Superior temporal gyrus (tissue), 1 donor: ENCODE measurements at regions not wholly inside any gene's neighbourhood (a gene's known extent, or its start where the extent isn't known, plus 50 kb on each side); places are given as distances from the start of the nearest gene placed in this dataset.
A peak's percentile ranks its signal among the peaks of the same experiment; 100 is the strongest.

ENCODE experiments used
- DNase-seq: peaks from one replicate; pipeline ENCODE4 v3.0.0-alpha.2; 2016; ENCODE audit errors: extremely low spot score

DNA sequence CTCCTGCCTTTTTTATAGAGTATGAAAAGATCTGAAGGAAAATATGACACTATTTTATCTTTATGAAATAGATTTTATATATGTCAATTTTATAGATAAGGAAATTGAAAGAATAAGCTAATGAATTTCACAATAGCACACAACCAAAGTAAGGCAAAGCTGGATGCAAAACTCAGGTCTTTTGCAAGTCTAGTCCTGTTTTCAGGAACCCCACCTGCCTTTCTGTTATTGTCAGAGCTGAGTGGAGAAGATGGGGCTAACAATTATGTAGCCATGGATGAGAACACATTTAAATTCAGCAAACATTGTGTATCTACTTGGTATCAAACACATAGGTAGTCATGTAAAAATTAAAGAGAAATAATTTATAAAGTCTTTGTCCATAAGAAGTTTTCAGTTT, 161.5 kb upstream of the ZEB2 start:
- no peak for DNase-seq

DNA sequence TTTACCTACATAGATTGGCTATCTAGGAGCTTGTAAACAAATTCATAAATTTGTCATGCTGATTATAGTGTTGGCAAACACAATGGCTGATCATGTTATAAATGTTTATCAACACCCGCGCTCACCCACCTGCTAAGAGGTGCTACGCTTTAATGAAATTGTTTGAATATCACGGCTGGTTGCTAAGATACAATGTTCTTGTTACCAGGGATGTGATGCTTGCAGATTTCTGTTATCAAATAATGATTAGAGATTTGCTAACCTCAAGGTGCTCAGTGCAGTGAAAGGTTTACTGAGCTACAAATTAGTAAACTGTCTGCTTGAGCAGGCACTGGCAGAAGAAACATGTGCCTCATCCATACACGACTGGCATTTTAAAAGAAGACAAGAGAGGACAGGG, 160.0 kb upstream of the ZEB2 start:
- no peak for DNase-seq

DNA sequence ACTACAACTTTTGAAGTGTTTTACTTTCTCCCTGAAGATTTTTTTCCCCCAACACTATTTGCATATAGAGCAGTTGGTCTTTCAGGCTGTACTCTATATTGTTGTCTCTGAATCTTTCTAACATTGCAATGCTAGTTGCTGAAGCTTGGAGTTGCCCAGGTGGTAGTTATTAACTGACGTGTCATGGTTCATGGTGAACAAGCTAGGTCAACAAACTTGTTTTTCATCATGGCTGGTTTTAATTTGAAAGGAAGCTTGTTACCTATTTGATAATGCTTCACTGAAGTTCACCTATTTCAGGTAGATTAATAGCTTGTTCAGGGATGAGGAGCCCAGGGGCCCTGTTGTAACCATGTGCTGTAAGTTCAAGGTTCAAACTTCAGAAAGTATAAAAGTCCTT, 158.8 kb upstream of the ZEB2 start:
- no peak for DNase-seq

DNA sequence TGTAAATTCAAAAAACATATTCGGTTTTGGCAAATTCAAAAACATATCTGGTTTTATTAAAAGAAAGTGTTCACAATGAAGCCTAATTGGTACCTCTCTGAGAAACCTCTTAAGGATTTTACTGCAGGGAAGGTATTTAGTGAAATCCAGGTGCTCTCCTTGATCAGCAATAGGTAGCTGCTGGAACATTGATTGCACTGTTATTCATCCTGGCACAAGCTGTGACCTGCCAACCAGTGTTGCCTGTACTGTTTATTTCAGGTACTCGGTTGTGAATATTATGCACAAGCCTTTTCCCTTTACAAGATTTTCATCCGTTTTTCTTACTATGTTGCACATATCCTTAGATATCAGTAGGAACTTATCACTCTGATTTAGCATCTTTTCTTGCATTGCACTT, 155.8 kb upstream of the ZEB2 start:
- no peak for DNase-seq

DNA sequence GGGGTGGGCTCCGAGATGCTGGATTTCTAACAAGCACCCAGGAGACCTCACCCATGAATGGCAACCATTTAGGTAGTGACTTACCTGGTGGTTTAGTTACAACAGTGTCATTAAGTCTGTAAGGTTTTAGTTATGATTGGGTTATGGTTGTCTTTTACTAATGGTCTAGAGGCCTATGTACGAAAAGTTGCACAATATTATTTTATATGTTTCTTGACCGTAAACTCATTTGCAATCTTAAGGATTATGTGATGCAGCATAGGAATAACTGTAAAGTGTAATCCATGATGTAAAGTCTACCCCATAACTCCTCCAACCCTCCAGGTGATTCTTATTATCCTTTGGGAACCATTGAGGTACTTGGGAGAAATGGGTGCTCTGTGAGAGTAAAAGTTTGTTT, 155.4 kb upstream of the ZEB2 start:
- no peak for DNase-seq

DNA sequence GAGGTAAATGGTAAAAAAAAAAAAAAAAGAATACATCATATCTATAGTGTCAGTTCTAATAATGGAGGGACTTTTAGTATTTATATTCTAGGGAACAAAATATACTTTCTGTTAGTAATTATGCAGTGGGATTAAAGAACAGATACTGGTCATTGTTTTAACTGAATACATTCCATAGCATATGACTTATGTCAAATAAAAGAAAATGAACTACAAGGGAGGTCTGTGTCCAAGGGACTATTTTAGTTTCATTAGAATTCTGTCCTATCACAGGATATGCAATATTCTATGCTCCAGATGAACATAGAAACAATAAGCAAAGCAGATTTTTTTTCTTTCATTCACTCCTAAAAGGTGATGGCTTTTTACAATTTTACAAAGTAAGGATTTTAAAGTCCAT, 154.2 kb upstream of the ZEB2 start:
- DNase-seq: no peak

DNA sequence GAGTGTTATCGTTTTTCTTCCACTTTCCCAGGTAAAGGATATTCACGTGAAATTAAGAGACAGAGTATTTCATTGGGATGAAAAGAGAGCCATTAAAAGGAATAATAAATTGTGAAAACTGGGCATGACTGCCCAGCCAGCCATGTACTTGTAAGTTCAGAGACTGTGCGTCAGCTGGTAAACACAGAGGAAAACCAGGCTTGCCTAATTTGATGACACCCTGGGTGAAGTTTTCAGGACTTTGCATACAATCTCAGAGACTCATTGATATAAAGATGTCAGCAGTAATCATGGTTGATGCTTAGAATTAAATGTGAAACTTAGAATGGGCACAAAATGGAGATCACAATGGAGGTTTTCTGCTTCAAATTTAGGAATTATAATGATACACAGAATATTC, 153.5 kb upstream of the ZEB2 start:
- no peak for DNase-seq

DNA sequence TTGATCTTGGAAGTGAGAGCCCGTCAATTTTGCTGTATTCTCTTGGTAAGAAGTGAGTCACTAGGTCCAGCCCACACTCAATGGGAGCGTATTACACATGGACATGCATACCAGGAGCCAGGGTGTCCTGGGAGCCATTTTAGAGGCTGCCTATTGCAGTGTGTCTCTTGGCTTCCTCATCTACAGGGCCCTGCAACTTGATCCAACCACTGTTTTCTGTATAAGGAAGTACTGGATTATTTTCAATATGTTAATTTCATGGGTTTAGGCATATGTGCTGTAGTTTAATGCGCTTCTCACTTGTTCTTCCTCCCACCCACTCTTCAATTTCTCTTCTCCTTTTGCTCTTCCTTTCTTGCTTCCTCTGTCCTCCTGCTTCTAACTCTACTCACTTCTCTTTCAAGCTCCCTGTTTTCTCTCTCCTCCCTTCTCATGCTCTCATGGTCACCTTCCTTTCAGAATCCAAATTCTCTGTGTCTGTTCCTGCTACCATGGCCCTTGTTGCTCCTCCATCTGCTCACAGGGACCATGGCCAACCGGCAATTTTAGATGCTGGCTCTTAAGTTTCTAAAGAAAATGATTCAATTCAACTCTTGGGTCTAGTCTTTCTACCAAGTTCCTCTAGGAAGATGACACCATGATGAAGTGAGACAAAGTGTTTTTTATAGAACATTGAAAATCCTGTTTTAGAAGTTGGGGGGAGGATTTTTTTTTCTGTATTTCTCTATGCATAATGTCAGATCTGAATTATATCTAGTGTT, 152.0 kb upstream of the ZEB2 start:
- peak; percentile 47 for DNase-seq

DNA sequence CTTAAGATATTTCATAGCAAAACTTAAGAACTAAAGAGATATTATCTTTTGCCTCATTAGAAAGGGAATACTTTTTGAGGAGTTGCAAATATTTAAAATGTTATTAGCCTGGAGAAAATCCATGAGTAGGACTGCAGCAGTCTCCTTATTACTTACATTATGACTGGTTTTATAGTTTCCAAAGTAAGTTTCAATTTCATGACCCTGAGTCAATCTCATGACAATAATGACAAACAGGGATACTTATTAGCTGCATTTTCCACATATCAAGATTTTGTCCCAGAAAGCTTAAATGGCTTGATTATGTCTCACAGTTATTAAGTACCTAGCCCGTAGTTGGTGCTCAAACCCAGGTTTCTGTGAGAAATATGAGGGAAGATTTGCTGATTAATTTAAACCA, 150.8 kb upstream of the ZEB2 start:
- DNase-seq: no peak

DNA sequence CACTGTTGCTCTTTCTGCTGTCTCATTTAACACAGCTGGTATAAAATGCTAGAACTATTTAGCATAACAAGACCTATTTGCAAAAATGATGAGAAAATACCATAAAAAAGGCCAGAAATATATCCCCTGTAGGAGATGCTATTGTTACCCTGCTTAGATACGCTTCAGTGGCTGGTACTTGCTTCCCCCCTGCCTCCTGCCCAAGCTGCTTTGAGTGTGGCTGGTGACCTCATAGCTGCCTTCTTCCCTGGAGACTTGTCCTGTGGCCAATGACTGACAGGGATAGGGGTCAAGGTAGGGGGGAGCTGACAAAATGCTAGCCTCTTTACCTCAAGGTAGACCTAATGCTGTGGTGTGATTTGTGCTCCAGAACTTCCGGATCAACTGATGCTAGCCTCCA, 150.2 kb upstream of the ZEB2 start:
- no peak for DNase-seq

DNA sequence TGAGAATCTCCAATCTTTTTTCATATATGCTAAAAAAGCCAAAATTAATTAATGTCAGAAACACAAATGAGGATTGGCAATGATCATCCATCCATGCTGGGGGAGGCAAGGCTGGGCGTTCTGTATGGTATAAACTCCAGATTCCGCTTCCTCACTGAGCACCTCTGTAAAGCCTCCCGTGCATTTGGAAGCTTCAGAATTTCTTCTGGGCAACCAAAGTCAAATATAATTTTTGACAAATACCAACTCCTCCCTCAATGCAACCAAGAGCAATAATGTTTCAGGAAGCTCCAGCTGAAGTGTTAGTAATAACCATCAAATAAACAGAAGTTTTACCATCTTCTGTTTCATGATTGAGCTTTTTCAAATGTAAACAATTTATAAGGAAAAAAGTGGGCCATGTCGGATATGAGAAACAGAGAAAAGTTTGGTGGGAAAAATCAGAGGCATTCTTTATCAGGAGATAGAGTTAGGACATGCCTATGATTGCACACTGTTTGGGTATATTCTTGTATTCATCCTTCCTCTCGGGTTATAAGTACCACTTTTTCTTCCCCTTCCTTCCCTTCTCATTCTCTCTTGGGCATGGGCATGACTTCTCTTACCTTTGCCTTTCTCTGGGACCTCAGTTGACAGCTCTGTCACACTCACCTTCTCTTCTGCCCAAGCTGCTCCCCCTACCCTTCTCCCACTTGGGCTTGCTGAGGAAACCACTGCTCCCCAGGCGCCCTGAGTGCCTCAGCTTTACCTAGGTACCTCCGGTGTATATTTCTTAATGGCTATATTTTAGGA, 149.5 kb upstream of the ZEB2 start:
- no peak for DNase-seq

DNA sequence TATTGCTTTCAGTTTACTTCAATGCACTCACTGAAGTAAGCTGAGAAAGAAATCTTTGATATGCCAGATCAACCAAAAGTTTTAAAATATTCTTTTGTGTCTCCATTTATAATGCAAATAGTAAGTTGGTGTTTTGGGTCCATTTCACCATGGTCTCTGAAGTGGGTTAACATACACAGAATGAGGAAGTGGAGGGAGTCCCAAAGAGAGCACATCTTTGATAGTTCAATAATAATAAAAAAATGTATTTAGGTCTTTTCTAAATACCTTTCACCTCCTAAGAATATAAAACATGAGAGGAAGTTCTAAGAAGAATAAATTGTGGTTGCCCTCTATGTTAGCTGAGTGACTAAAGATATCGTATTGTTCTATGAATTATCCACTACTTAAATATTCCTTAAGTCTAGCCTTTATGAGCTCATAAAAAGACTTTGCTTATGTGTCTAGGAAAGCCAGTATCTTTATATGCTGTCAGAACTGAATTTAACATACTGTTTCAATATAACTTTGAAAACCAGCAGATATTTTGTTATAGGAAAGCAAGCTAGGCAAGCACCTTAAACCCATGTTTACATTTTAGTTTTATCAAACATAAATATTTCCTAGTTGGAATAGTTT, 148.7 kb upstream of the ZEB2 start:
- DNase-seq: no peak

DNA sequence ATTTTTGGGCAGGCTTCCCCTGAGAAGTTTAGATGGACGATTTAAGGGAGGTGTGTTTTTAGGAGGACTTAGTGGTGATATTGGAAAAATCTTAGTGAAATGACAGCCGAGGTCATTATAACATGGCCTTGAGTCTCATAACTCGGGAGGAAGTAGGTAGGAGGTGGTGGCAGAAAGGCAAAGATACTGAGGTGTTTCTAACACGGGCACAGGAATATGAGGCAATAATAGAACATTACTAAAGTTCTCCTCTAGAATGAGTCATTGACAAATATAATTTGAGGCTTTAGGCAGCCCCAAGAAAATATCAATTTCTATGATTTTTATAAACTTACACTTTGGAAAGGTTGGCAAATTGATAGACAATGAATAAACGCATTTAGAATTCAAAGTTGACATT, 146.1 kb upstream of the ZEB2 start:
- no peak for DNase-seq

DNA sequence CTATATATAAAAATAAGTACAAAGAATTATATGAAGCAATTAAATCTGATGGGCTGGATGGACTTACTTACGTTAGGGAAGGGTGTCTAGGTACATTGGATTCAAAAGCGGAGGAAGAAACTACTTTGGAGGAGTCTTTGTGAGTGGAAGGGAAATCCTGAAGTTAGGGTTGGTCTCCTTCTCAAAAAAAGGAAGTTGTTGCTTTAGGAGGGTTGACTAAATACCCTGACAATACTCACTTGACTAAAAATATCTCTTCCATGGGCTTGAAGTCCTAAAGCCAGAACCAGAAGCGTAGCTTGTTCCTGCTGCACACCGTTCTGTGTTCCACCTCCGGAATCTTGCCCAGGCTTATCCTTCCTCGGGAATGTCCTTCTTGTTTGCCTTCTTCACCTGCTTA, 143.3 kb upstream of the ZEB2 start:
- no peak for DNase-seq

DNA sequence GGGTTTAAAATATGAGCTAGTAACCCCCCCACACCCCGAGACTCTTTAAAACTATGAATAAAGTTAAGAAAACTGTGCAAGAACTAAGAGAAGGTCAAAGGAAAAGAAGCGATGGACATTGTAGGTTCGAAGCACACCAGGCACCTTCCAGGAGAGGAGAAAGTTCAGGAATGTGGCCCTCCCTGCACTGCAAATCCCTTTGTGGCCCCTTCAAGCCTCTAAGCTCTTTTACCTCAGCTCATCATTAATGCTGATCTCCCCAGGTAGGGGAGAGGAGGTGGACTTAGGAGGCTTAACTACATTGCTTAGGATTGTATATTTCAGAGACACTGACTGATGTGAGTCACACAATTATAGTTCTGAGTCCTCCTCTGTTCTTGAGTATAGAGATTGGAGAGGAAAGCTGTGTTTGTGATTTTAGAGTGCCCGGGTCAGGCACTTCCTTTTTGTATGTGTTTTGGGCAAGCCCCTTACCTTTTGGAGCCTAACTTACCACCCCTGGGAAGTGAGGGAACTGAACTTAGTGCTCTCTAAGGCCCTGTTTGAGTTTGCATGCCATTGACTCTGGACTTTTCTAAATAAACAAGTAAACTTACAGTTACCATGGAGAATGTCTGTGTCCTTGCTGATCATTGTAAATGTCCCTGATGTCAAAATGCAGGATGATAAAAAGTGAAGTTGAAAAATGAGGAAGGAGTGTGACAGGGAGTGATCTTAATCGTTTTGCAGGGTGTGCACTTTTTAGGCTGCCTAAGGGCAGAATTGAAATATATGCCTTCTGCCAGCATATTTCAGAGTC, 140.8 kb upstream of the ZEB2 start:
- DNase-seq: no peak

DNA sequence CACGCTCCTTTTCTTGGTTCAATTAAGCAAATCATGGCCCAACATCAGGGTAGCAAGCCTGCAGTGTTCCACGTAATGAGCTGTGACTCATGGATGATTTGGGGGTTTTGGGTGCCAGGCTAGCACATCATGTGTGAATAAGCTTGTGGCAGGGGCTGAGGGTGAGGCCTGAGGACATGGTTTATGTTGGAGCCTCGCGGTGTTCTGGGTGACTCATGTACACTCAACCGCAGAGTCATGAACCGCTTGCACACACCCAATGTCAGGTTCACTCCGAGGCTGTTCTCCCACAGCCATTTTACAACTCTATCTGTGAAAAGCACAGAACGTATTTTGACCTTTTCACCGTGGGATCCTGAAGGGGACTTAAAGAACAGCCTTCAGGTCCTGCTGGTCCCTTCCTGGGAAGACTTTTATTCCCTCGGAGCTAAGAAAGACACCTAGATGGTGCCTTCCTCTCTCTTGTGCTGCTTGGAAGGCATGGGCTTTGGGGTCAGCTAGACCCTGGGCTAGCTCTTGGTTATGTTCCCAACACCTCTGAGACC, 139.9 kb upstream of the ZEB2 start:
- no peak for DNase-seq

DNA sequence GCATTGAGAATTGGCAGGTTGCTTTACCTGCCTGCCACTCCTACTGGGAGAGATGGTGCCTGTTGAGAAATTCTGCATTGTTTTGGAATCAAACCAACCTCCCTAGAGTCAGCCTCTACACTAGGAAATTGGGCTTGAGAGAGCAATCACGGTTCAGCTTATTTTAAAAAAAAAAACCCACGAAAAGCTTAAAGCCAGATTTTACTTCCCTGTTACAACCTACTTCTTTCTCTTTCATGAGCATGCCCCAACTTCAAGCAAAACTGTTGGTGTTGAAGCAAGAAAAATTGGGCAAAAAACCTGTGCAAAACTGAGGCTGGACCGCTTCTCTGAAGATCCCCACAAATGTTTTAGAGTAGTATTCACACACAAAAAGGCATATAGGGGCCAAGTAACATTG, 134.6 kb upstream of the ZEB2 start:
- no peak for DNase-seq

DNA sequence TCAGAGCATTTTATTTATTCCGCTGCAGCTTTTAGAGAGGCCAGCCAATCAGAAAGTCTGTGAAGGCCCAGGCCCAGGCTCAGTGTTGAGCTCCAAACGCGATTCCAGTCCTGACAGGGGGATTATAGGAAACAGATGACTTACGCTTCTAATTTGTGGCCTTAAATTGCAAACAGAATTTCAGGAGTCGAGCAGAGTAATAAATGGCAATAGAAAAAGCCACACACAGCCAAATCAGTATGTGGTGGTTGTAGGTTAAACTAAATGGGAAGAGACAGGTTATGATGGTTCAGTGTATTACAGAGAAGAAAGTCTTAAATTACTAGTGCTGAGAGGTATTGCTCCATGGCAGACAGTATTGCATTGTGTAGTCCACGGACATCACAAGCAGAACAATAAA, 131.0 kb upstream of the ZEB2 start:
- no peak for DNase-seq

DNA sequence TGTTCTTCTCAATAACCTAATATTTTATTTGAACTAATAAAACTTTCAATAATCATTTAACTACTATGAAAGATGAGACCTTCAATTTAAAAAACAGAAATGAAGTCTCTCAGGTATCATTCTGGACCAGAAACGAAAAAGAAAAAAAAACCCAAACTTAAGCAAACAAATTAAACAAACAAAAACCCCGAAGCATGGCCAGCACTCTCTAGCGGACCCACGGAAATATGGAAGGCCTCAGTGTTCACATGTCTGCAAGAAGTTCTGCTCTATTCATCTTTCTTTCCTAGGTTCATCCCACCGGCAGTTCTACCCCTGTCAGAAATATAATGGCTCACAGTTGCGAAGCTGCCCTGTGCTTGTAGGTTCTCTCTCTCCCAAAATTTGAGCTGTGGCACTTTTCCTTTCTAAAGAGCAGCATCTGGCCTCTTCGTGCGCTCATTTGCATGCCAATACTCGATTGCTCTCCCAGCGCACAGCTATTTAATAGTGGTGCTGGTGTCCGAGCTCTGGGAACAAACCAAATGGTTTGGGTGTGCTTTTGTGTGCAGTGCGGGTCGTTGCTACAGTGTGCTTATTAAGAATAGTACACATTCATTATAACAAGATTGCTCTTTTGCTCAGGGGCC, 129.0 kb upstream of the ZEB2 start:
- no peak for DNase-seq

DNA sequence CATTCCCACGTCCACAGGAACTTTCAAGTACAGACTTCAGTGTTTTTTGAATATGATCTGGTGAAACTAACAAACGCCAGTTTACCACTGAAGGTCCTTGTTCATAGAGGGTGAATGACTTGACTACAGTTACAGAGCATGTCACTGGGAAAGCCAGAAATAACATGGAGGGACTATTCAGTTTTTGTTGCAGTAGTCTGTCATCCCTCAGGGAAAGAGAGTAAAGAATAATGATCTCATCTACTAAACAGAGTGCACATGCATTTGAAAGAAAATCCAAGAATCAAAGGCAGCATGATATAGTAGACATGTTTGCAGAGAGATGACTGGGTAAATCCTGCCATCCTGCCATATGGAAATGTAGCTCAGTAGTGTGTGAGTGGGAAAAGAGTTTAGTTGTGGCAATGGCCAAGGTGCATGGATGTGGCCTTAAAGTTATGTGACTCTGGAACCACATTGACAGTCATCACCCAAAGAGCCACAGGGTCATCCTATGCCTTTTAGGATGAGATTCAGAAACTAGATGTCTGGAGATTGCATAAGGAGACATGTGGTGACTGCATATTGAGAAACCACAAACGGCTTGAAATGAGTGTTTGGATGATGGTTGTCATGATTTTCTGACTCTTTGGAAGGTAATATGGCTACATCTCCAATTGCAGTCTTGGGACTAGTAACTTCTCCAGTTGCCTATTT, 125.3 kb upstream of the ZEB2 start:
- no peak for DNase-seq

DNA sequence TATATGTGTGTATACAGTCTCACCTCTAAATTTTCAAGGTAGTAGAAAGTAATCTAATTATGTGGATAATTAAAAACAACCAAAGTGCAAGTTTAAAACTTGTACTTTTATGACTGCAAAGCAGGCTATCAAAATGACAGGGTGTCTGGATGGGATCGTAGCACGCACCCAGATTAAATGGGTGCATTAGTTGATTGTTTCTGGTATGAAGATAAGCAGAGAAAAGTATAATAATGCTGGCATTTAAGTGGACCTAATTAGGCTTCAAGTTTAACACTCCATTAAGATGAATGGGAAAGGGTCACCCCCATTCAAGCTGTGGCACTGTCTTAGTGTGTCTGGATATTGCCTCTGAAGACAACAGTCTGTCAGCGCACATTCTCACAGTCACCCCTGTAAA, 124.6 kb upstream of the ZEB2 start:
- DNase-seq: no peak
